ENCODE measurements at regions not wholly inside any gene's neighbourhood (a gene's known extent, or its start where the extent isn't known, plus 50 kb on each side); places are given as distances from the start of the nearest gene placed in this dataset.

GRCh38 chr1:201681375-201681774, 142.4 kb downstream of the NAV1 start:
- DNase-seq (ENCODE audit: low read depth), result no peak
- no peak overlapping the region for H3K4me3 ChIP-seq (ENCODE audit: low read length)
- TF ChIP-seq, protein P1, sequence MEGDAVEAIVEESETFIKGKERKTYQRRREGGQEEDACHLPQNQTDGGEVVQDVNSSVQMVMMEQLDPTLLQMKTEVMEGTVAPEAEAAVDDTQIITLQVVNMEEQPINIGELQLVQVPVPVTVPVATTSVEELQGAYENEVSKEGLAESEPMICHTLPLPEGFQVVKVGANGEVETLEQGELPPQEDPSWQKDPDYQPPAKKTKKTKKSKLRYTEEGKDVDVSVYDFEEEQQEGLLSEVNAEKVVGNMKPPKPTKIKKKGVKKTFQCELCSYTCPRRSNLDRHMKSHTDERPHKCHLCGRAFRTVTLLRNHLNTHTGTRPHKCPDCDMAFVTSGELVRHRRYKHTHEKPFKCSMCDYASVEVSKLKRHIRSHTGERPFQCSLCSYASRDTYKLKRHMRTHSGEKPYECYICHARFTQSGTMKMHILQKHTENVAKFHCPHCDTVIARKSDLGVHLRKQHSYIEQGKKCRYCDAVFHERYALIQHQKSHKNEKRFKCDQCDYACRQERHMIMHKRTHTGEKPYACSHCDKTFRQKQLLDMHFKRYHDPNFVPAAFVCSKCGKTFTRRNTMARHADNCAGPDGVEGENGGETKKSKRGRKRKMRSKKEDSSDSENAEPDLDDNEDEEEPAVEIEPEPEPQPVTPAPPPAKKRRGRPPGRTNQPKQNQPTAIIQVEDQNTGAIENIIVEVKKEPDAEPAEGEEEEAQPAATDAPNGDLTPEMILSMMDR (conservative IDR thresholded peaks at IDR 0.05; ENCODE audit: low read depth, low read length), result no peak

DNA sequence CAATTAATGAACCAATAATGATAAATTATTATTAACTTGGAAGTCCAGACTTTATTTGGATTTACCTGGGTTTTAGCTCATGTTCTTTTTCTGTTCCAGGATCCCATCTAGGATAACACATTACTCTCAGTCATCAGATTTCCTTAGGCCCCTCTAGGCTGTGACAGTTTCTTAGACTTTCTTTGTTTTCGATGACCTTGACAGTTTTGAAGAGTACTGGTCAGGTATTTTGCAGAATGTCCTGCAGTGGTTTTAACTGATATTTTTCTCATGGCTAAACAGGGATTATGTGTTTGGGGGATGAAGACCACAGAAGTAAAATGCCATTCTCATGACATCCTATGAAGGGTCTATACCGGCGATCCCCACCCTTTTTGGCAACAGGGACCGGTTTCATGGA, 144.0 kb downstream of the NAV1 start:
- TF ChIP-seq, protein P1 (conservative IDR thresholded peaks at IDR 0.05; ENCODE audit: low read depth, low read length), result no peak

DNA sequence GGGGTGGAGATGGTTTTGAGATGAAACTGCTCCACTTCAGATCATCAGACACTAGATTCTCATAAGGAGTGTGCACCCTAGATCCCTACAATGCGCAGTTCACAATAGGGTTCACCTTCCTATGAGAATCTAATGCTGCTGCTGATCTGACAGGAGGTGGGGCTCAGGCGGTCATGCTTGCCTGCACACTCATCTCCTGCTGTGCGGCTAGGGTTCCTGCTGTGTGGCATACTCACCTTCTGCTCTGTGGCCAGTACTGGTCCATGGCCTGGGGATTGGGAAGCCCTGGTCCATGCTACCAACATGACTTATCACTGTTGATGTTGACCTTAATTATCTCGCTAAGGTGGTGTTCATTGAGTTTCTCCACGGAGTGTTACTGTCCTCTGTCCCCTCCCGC, 144.5 kb downstream of the NAV1 start:
- TF ChIP-seq, protein P1 (conservative IDR thresholded peaks at IDR 0.05; ENCODE audit: low read depth, low read length), result no peak
- H3K4me3 ChIP-seq (ENCODE audit: low read length), result no peak overlapping the region
- no peak for DNase-seq (ENCODE audit: low read depth)

More for the DNA sequence above, 144.0 kb downstream of the NAV1 start:
- DNase-seq (ENCODE audit: low read depth), result no peak
- no peak overlapping the region for H3K4me3 ChIP-seq (ENCODE audit: low read length)

DNA sequence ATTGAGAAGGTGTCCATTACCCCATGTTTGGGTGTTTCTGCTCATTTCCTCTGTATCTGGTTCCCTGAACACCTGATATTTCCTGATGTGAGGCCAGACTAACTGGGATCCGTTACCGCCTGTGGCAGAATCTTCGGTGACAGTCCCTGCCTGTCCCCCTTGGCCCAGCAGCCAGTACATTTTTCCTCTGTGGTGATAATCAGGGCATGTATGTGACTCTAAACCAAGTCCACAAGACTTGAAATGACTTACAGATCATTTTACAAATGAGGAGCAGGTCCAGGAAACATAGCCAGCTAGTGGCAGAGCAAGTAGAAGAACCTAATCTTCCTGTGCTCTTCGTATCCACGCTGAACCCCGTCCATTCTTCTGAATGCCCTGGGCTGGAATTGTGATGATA, 143.5 kb upstream of the IPO9 start:
- no peak overlapping the region for H3K4me3 ChIP-seq (ENCODE audit: low read length)
- no peak for DNase-seq (ENCODE audit: low read depth)
- TF ChIP-seq, protein P1 (conservative IDR thresholded peaks at IDR 0.05; ENCODE audit: low read depth, low read length), result no peak

DNA sequence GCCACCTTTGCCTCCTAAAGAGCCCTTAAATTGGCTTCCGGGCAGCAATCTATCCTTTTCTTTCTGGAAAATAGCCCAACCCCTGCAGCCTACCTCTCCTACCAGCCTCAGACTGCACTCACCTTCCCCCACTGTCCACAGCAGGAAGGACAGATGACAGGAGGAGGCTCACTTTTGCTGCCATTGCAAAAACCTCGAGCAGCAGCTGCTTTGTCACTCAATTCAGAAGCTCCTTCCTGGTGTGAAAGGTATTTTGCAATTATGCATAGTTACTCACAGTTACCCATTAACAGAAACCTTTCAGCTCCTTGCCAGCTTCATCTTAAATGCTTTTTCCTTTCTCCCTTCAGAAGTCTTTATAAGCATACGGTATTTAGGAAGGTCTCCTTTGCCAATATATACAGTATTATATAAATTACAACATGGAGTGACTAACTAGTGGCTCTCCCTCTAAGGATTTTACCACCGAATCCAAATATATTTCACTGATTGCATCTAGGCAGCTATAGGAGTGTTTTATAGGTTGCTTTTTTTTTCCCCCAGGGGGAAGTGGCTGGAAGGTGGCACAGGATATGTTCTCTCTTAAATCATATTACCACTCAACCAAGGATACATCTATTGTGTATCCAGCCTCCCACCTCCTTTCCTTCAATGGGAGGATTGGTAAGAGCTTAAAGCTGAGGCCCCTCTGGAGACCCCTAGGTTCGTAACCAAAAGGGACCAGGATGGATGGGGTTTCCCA, 142.1 kb upstream of the IPO9 start:
- TF ChIP-seq, protein P1 (conservative IDR thresholded peaks at IDR 0.05; ENCODE audit: low read depth, low read length), result no peak
- no peak overlapping the region for H3K4me3 ChIP-seq (ENCODE audit: low read length)
- DNase-seq (ENCODE audit: low read depth), result no peak

DNA sequence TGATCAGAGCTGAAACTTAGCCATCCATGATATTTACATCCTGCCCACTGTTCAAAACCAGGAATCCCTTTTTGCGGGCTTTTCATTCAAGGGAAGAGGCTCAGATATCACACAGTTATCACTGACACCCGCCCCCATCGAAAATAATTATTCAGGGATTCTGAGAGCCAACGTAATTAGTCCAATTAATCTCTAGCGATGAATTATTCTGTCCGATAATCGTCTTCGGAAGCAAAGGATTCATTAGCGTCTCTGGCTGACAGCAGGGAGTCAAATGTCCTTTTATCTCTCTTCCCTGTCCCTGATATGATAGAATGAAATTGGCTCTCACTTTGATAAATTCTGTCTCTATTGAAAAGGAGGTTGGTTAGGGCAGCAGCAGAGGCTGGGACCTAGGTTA, 140.4 kb upstream of the IPO9 start:
- no peak overlapping the region for H3K4me3 ChIP-seq (ENCODE audit: low read length)
- TF ChIP-seq, protein P1 (conservative IDR thresholded peaks at IDR 0.05; ENCODE audit: low read depth, low read length), result no peak
- no peak for DNase-seq (ENCODE audit: low read depth)

DNA sequence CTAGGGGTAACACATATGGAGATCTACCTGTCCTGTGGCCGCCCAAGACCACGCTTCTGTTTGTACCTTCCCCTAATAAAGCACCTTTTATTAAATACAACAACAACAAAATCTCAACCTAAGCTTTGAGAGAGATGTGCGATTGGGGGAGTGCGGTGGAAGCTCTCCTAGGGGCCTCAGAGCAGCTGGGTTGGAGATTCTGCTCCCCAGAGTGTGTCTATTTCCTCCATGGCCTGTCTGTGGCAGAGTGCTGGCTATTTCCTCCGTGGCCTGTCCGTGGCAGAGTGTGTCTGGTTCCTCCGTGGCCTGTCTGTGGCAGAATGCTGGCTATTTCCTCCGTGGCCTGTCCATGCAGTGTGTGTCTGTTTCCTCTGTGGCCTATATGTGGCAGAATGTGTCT, 139.3 kb upstream of the IPO9 start:
- no peak for DNase-seq (ENCODE audit: low read depth)
- no peak overlapping the region for H3K4me3 ChIP-seq (ENCODE audit: low read length)
- TF ChIP-seq, protein P1 (conservative IDR thresholded peaks at IDR 0.05; ENCODE audit: low read depth, low read length), result no peak
